ENCODE measurements at regions not wholly inside any gene's neighbourhood (a gene's known extent, or its start where the extent isn't known, plus 50 kb on each side); places are given as distances from the start of the nearest gene placed in this dataset.
"Not testable (repeated sequence)": the region's sequence is repeated elsewhere in the genome, so short reads cannot be mapped to it uniquely, and the experiment has no call there.

DNA sequence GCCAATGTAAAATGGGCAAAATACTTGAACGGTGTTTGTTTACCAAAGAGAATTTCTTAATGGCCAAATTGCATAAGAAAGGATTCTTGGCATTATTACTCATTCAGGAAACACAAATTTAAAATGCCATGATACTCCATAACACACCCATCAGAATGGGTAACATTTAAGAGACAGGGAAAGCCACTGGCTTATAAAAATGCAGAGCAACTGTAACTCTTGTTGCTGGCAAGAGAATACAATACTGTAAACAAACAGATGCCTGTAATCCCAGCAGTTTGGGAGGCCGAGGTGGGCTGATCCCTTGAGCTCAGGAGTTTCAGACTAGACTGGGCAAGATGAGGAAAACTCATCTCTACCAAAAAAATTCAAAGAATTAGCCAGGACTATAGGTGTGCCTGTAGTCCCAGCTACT lies 125.8 kb upstream of the NBPF11 start:
- TF ChIP-seq, protein P1, sequence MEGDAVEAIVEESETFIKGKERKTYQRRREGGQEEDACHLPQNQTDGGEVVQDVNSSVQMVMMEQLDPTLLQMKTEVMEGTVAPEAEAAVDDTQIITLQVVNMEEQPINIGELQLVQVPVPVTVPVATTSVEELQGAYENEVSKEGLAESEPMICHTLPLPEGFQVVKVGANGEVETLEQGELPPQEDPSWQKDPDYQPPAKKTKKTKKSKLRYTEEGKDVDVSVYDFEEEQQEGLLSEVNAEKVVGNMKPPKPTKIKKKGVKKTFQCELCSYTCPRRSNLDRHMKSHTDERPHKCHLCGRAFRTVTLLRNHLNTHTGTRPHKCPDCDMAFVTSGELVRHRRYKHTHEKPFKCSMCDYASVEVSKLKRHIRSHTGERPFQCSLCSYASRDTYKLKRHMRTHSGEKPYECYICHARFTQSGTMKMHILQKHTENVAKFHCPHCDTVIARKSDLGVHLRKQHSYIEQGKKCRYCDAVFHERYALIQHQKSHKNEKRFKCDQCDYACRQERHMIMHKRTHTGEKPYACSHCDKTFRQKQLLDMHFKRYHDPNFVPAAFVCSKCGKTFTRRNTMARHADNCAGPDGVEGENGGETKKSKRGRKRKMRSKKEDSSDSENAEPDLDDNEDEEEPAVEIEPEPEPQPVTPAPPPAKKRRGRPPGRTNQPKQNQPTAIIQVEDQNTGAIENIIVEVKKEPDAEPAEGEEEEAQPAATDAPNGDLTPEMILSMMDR (IDR thresholded peaks at IDR 0.05) = not testable (repeated sequence)
- not testable (repeated sequence) for TF ChIP-seq POLR2A, EP300 (IDR thresholded peaks at IDR 0.05)
